SKM-1 (cell line): ENCODE measurements at regions not wholly inside any gene's neighbourhood (a gene's known extent, or its start where the extent isn't known, plus 50 kb on each side); places are given as distances from the start of the nearest gene placed in this dataset.
"Not testable (repeated sequence)": the region's sequence is repeated elsewhere in the genome, so short reads cannot be mapped to it uniquely, and the experiment has no call there.

ENCODE experiments used
- DNase-seq: peaks from one replicate; lab custom pipeline; 2025; ENCODE audit not compliant: unreplicated experiment; lab: John Stamatoyannopoulos, UW

GRCh38 chr10:4453276-4453675, 372.7 kb upstream of the AKR1E2 start:
- no peak for DNase-seq

DNA sequence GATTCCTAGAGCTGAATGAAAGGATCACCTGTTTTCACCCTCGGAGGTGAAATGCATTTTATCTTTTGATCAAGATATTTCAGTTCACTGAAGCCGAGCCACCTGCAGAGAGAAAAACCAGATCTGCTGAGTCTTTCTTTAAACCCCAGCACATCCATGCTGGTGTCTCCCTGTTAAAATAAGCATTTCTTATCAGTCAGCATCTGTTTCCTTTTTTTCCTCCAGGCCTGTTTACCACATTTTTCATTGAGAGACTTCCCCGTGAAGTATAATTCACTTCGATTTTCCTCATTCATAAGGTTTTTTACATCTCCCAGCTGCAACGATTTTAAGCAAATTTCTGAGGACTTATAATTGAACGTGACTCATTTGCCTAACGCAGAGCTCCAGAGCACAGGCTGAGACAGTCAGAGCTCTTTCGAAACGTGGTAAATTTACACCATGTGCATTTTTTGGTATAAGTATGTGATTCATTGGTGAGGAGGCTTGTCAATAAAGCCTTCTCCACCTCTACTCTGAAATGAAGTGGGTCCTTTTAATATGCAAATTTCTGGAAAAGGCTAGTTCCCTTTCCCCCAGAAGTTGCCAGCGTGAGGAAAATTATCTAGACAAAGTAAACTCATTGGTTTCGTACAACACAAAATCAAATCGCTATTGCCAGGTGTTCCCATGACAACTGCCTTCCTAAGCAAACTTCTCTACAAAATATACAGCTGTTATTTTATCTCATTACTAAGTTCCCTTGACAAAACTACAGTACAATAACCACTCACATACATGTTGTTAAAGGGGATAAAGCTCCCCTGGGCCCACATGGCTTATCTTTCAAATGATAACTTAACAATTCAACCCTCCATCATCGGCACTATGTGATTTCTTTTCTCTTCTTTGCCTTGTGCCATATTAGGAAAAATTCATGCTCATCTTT, 374.8 kb upstream of the AKR1E2 start:
- DNase-seq = no peak

DNA sequence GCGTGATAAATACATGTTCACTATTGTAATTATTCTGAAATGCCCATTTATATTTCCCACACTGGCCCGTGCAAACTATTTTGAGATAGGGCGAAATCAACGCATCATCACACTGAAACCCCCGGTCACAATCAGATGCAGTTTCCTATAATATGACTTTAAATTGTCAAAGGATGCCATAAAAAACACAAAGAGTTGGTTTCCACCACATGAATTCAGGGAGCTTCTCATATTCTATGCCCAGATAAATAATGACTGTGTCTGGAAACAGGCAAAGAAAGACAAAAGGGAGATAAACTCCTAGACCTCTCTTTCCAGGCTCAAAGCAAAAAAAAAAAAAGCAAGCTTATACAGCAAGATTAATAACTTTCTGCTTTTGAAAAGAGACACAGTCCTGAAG, 375.8 kb upstream of the AKR1E2 start:
- no peak for DNase-seq

DNA sequence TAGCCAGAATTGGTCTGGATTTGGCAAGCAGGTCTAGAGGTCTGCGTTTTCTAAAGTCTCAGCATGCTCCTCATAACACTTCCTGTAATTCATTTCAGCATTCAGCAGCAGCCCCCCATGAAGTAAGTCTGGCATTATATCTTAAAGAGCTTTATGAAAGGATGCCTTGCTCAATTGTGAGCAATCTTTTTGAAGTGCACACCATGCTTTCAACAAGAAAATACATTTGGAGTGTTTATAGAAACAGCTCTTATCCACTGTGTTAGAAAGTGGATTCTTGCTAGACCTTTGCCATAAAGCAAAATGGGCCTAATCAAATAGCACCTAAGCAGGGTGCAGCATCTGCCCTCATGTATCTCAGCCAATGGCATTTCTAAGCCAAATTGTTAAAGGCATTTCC, 378.0 kb upstream of the AKR1E2 start:
- no peak for DNase-seq

- DNase-seq = no peak
Measured at GRCh38 chr10:4443419-4443818, 382.6 kb upstream of the AKR1E2 start.

GRCh38 chr10:4442296-4442695, 383.7 kb upstream of the AKR1E2 start:
- no peak for DNase-seq

- DNase-seq = no peak
Measured at GRCh38 chr10:4440260-4440659, 385.7 kb upstream of the AKR1E2 start.

DNA sequence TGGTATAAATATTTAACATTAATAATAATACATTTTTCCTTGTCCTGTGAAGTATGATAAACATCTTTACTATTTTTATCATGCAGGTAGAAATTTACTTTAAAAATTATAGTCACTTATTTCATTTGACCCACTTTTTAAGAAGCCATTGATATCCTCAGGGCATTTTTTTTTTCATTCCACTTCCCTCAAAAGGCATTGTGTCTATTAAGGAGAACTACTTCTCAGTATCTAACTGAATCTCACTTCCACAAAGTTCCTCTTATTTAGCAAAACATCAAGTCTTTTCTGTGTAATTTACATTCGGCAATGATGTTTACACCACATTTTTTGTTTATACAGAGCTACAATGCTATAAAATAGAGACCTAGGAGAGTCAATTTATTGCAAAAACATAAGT, 388.2 kb upstream of the AKR1E2 start:
- DNase-seq = no peak

GRCh38 chr10:4437061-4437460, 388.9 kb upstream of the AKR1E2 start:
- DNase-seq = no peak

DNA sequence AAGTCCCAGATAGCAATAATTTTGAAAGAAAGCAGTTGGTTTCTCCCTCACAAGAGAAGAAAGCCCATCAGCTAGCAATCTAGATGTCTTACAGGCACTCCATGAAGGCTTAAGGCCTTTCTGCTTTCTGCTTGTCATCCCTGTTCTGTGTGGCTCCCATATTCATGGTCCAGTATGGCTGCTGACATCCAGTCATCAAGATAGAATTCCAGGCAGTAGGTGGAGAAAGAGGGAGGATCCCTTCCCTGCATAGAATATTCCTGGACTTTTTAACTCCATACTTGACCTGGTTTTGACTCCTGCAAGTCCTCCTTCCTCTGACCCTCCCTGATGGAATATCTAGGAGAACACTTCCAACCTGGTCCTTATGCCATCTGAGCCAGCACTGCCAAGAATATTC, 389.9 kb upstream of the AKR1E2 start:
- DNase-seq = no peak

GRCh38 chr10:4434516-4435071, 391.4 kb upstream of the AKR1E2 start:
- no peak for DNase-seq

GRCh38 chr10:4434105-4434504, 391.9 kb upstream of the AKR1E2 start:
- DNase-seq = no peak

DNA sequence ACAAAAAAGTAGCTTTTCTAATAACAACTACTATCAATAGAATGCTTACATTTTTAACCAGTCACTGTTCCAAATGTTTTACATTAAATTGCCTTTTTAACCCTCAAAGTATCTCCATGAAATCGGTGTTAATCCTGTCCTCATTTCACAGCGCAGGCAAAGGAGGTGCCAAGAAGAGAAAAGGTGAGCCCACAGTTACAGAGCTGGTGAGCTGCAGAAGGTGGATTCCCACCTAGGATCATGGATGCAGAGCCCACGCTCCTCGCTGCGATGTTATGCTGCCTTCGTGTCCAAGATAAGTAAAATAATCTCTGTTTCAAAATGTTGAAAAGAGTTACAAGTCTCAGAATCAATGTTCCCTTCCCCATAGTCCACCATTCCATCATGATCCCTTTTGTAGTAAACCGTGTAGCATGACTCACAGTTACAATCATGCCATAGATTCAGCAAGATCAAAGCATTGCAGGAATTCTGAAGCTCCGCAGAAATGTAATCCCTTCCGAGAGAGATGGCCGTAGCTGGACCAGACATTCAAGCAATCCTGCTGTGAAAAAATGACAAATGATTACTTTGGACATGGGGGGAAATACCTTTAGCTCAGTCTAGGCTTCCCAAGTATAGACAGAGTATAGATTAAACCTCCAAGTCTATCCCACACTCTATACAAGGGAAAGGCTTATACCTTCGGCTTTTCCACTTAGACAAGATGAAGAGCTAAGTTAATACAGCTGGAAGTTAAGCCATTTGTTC, 394.7 kb upstream of the AKR1E2 start:
- DNase-seq = no peak

- DNase-seq = no peak
Measured at GRCh38 chr10:4429571-4429970, 396.4 kb upstream of the AKR1E2 start.

DNA sequence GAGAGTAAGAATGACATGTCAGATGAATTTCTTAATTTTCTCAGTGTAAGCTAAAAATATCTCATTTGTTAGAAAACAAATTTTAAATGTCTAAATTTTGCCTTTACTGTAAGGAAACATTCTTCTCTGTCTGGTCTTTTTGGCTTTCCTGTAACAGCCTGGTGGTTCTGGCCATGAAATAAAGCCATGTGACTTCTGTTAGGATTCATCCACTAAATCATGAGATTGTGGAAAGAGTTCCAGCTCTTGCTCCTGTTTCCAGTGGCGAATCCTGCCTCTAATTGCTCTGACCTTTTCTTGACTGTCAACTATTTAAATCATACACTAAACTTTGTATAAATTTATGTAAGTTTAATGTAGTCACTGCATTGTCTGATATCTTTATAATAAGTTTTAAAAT, 398.5 kb upstream of the AKR1E2 start:
- DNase-seq = no peak

DNA sequence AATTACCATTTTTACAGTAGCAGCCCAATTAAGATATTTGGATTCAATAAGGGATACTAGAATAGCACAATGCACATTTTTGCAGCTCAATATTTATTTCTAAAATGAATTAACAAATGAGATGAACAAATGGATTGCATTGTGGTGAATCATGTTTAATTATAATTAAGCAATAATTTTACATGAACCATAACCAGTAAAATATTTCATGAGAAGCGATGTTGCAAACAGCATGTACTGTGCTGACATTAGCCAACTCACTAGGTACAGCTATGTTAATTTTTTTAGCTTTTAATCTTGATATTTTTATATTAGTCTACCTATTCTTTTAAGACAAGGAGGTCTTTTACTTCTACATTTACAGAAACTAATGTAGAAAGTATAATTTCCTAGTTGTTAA, 399.1 kb upstream of the AKR1E2 start:
- no peak for DNase-seq

GRCh38 chr10:4409319-4409718, 416.7 kb upstream of the AKR1E2 start:
- DNase-seq = no peak

DNA sequence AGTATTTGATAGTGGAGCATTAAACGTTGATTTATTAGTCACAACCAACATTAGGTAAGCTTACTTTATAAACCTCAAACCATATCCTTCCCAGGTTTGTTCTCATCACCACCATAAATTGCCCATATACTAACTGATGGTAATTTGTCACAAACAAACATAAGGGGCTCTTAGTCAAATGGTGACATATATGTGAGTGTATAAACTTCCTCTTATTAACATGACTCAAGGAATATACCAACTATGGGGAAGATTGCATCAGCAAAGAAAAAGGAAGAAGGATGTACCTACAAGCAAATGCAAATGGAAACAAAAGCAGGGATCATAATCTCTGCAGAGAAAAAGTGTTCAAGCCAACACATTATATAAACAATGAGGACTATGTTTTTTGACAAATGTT, 418.2 kb upstream of the AKR1E2 start:
- no peak for DNase-seq

- DNase-seq = no peak
Measured at GRCh38 chr10:4405828-4406227, 420.2 kb upstream of the AKR1E2 start.

- no peak for DNase-seq
Measured at GRCh38 chr10:4403638-4404252, 422.3 kb upstream of the AKR1E2 start.

GRCh38 chr10:4401080-4401479, 424.9 kb upstream of the AKR1E2 start:
- DNase-seq = not testable (repeated sequence)

- no peak for DNase-seq
Measured at GRCh38 chr10:4399556-4399955, 426.5 kb upstream of the AKR1E2 start.
